ENCODE measurements at regions not wholly inside any gene's neighbourhood (a gene's known extent, or its start where the extent isn't known, plus 50 kb on each side); places are given as distances from the start of the nearest gene placed in this dataset.

- TF ChIP-seq, protein P1, sequence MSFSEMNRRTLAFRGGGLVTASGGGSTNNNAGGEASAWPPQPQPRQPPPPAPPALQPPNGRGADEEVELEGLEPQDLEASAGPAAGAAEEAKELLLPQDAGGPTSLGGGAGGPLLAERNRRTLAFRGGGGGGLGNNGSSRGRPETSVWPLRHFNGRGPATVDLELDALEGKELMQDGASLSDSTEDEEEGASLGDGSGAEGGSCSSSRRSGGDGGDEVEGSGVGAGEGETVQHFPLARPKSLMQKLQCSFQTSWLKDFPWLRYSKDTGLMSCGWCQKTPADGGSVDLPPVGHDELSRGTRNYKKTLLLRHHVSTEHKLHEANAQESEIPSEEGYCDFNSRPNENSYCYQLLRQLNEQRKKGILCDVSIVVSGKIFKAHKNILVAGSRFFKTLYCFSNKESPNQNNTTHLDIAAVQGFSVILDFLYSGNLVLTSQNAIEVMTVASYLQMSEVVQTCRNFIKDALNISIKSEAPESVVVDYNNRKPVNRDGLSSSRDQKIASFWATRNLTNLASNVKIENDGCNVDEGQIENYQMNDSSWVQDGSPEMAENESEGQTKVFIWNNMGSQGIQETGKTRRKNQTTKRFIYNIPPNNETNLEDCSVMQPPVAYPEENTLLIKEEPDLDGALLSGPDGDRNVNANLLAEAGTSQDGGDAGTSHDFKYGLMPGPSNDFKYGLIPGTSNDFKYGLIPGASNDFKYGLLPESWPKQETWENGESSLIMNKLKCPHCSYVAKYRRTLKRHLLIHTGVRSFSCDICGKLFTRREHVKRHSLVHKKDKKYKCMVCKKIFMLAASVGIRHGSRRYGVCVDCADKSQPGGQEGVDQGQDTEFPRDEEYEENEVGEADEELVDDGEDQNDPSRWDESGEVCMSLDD (CRISPR knock-in tag; IDR thresholded peaks at IDR 0.05; ENCODE audit: borderline replicate concordance): 0 out of 2 replicates have a peak, but pooled peaks have one; percentile 27
- no peak for TF ChIP-seq SIN3A (IDR thresholded peaks at IDR 0.05; ENCODE audit: borderline replicate concordance, low read depth, low read length)
- peak; percentile 36; the same call in 1 of the 2 replicates for TF ChIP-seq FOXP4 (CRISPR knock-in tag; IDR thresholded peaks at IDR 0.05)
- peak; percentile 11; the same call in 1 of the 2 replicates for TF ChIP-seq SOX5 (CRISPR knock-in tag; IDR thresholded peaks at IDR 0.05; ENCODE audit: borderline replicate concordance)
- TF ChIP-seq ZBTB38 (CRISPR knock-in tag; IDR thresholded peaks at IDR 0.05): peak; percentile 89
- 0 out of 2 replicates have a peak, but pooled peaks have one; percentile 21 for TF ChIP-seq HDAC2 (CRISPR knock-in tag; IDR thresholded peaks at IDR 0.05)
- TF ChIP-seq ZNF367 (CRISPR knock-in tag; IDR thresholded peaks at IDR 0.05; ENCODE audit: borderline replicate concordance): no peak
- no peak for TF ChIP-seq ZFYVE20 (CRISPR knock-in tag; IDR thresholded peaks at IDR 0.05; ENCODE audit: borderline replicate concordance, low read depth)
- TF ChIP-seq SAP130 (CRISPR knock-in tag; IDR thresholded peaks at IDR 0.05; ENCODE audit: low read depth): peak; percentile 11; the same call in 1 of the 2 replicates
- 0 out of 2 replicates have a peak, but pooled peaks have one; percentile 38 for TF ChIP-seq ZNF574 (CRISPR knock-in tag; IDR thresholded peaks at IDR 0.05)
- 0 out of 2 replicates have a peak, but pooled peaks have one; percentile 29 for TF ChIP-seq RXRB (CRISPR knock-in tag; IDR thresholded peaks at IDR 0.05; ENCODE audit: borderline replicate concordance)
- TF ChIP-seq PITX1 (CRISPR knock-in tag; IDR thresholded peaks at IDR 0.05): peak; percentile 62; the same call in 1 of the 2 replicates
- no peak for TF ChIP-seq SOX6 (IDR thresholded peaks at IDR 0.05)
- TF ChIP-seq SOX6 (CRISPR knock-in tag; IDR thresholded peaks at IDR 0.05): peak; percentile 49; the same call in 1 of the 2 replicates
- TF ChIP-seq SOX13 (IDR thresholded peaks at IDR 0.05): no peak
- TF ChIP-seq SOX13 (CRISPR knock-in tag; conservative IDR thresholded peaks at IDR 0.05 in 1 of 2, IDR thresholded peaks at IDR 0.05 in 1 of 2): peak in 1 of 2 experiments; percentile 54; a peak in 1 of 4 replicates
- no peak for TF ChIP-seq TRIM22 (IDR thresholded peaks at IDR 0.05)
- peak; percentile 56 for TF ChIP-seq PATZ1 (CRISPR knock-in tag; IDR thresholded peaks at IDR 0.05)
These were observed 254.9 kb downstream of the RHOU start (continued) for GRCh38 chr1:228989992-228990827.

Data from HepG2 (cell line).